SK-N-SH (cell line): ENCODE measurements at regions not wholly inside any gene's neighbourhood (a gene's known extent, or its start where the extent isn't known, plus 50 kb on each side); places are given as distances from the start of the nearest gene placed in this dataset.

Source experiments
- CTCF ChIA-PET: fragments of 300-600, 350-600 bp; formaldehyde crosslinking; extraction: SDS; loops from one replicate; lab custom pipeline; 2021; lab: Yijun Ruan, JAX
- POLR2A ChIA-PET: fragments of 350-600 bp; sonication (Branson Sonifier 250); formaldehyde crosslinking; extraction: SDS; loops from one replicate; lab custom pipeline; 2020; ENCODE audit warnings: antibody characterized with exemption, inconsistent platforms; lab: Yijun Ruan, JAX
- DNase-seq: peaks from one replicate; pipeline ENCODE4 v3.0.0; 2012
- H2AFZ ChIP-seq: fragments of 200-600 bp; sonication (generic); 2 replicates; pipeline ENCODE4 v1.8.1; 2016; ENCODE audit warnings: antibody characterized with exemption, mild to moderate bottlenecking, low read depth
- H3F3A ChIP-seq: fragments of 200-600 bp; sonication (generic); replicated peaks from 2 replicates; pipeline ENCODE3; 2016; ENCODE audit warnings: antibody characterized with exemption, mild to moderate bottlenecking; ENCODE audit not compliant: insufficient read depth
- H3K27ac ChIP-seq, 2 experiments: fragments of 200-500 bp in 1 of 2; fragments of 200-600 bp in 1 of 2; sonication (Bioruptor generic) in 1 of 2; sonication (generic), shearing (Covaris generic) in 1 of 2; 2 replicates each; pipeline versions ENCODE4 v1.5.1 to v1.6.1; 2014 to 2016; ENCODE audit warnings: low read depth in 2 of 2, inconsistent platforms in 1 of 2, low read length in 1 of 2, mild to moderate bottlenecking in 1 of 2, mixed read lengths in 1 of 2
- H3K27me3 ChIP-seq: fragments of 200-600 bp; sonication (generic), shearing (Covaris generic); 2 replicates; pipeline ENCODE4 v1.6.1; 2016; ENCODE audit warnings: mixed run types; ENCODE audit not compliant: insufficient read depth
- H3K36me3 ChIP-seq, 2 experiments: fragments of 200-500 bp in 1 of 2; fragments of 200-600 bp in 1 of 2; sonication (Bioruptor generic) in 1 of 2; sonication (generic) in 1 of 2; replicated peaks in 1 of 2; 2 replicates each; pipeline versions ENCODE3 to v1.5.1; 2014 to 2016; ENCODE audit warnings: low read length in 1 of 2, mild to moderate bottlenecking in 1 of 2; ENCODE audit not compliant: insufficient read depth in 2 of 2, control insufficient read depth in 1 of 2
- H3K4me1 ChIP-seq, 2 experiments: fragments of 200-500 bp in 1 of 2; fragments of 200-600 bp in 1 of 2; sonication (Bioruptor generic) in 1 of 2; sonication (generic), shearing (Covaris generic) in 1 of 2; 2 replicates each; pipeline versions ENCODE4 v1.5.1 to v1.6.1; 2014 to 2016; ENCODE audit warnings: low read depth in 1 of 2, low read length in 1 of 2, mixed run types in 1 of 2; ENCODE audit not compliant: insufficient read depth in 2 of 2, control insufficient read depth in 1 of 2
- H3K4me2 ChIP-seq: fragments of 200-600 bp; sonication (generic), shearing (Covaris generic); 2 replicates; pipeline ENCODE4 v1.6.1; 2017; ENCODE audit warnings: mixed run types
- H3K4me3 ChIP-seq, 2 experiments: fragments of 200-500 bp in 1 of 2; fragments of 200-600 bp in 1 of 2; sonication (Bioruptor generic) in 1 of 2; sonication (generic), shearing (Covaris generic) in 1 of 2; 2 replicates each; pipeline versions ENCODE4 v1.5.1 to v1.8.1; 2014 to 2016; ENCODE audit warnings: low read depth in 2 of 2, inconsistent platforms in 1 of 2, low read length in 1 of 2, mild to moderate bottlenecking in 1 of 2, mixed read lengths in 1 of 2, moderate library complexity in 1 of 2
- H3K79me2 ChIP-seq: fragments of 200-600 bp; sonication (generic); 2 replicates; pipeline ENCODE4 v1.8.1; 2017; ENCODE audit warnings: mild to moderate bottlenecking; ENCODE audit not compliant: insufficient read depth
- H3K9ac ChIP-seq: fragments of 200-600 bp; sonication (generic); 2 replicates; pipeline ENCODE4 v1.6.1; 2017; ENCODE audit warnings: mixed run types
- H3K9me2 ChIP-seq: fragments of 200-600 bp; sonication (generic); 2 replicates; pipeline ENCODE4 v1.6.1; 2017; ENCODE audit warnings: mixed run types
- H3K9me3 ChIP-seq: fragments of 200-600 bp; sonication (generic); 2 replicates; pipeline ENCODE4 v1.6.1; 2017; ENCODE audit warnings: mixed run types, mild to moderate bottlenecking, moderate library complexity
- H4K20me1 ChIP-seq: fragments of 200-600 bp; sonication (generic); 2 replicates; pipeline ENCODE4 v1.6.1; 2017; ENCODE audit warnings: mild to moderate bottlenecking, mixed run types; ENCODE audit not compliant: insufficient read depth
- CHD2 ChIP-seq: fragments of 150-350 bp; IDR thresholded peaks from 2 replicates; pipeline ENCODE4 v1.6.1; 2018; ENCODE audit warnings: low read length; ENCODE audit not compliant: partially characterized antibody
- EP300 ChIP-seq, 2 experiments: IDR thresholded peaks; 2 replicates each; pipeline versions ENCODE4 v1.4.0 to v1.6.1; 2012; ENCODE audit warnings: borderline replicate concordance in 1 of 2, low read depth in 1 of 2, low read length in 1 of 2
- FOXJ3 ChIP-seq: sonication (generic); formaldehyde crosslinking; IDR thresholded peaks from 2 replicates; pipeline ENCODE4 v1.5.1; 2020; ENCODE audit warnings: mild to moderate bottlenecking, missing genetic modification reagents
- GABPA ChIP-seq: IDR thresholded peaks from 2 replicates; pipeline ENCODE4 v1.4.0; 2012; ENCODE audit warnings: low read depth, mild to moderate bottlenecking
- GATA2 ChIP-seq: sonication (generic); formaldehyde crosslinking; IDR thresholded peaks from 2 replicates; pipeline ENCODE4 v1.5.0; 2020; ENCODE audit warnings: mild to moderate bottlenecking, missing genetic modification reagents
- JUND ChIP-seq: IDR thresholded peaks from 2 replicates; pipeline ENCODE4 v1.4.0; 2012
- POLR2AphosphoS5 ChIP-seq: IDR thresholded peaks from 2 replicates; pipeline ENCODE4 v1.6.1; 2012; ENCODE audit warnings: low read depth, low read length
- REST ChIP-seq: IDR thresholded peaks from 2 replicates; pipeline ENCODE4 v1.6.1; 2012; ENCODE audit warnings: mild to moderate bottlenecking, low read depth, low read length, moderate library complexity
- TEAD4 ChIP-seq: IDR thresholded peaks from 2 replicates; pipeline ENCODE4 v1.4.0; 2012; ENCODE audit warnings: mild to moderate bottlenecking, borderline replicate concordance; ENCODE audit not compliant: insufficient read depth
- WGBS: methylation state at CpG from one replicate; pipeline ENCODE4 v1.1.6; 2017; ENCODE audit warnings: low lambda C conversion rate; 5-methylcytosine and 5-hydroxymethylcytosine counted together
- TF ChIP-seq, protein P1 (sequence below): IDR thresholded peaks from 2 replicates; pipeline ENCODE4 v1.4.0; 2012; ENCODE audit warnings: low read depth, borderline replicate concordance
- TF ChIP-seq, protein P2 (sequence below): IDR thresholded peaks from 2 replicates; pipeline ENCODE4; 2012
- TF ChIP-seq, protein P3 (sequence below): fragments of 150-350 bp; IDR thresholded peaks from 2 replicates; pipeline ENCODE4 v1.6.1; 2017; ENCODE audit warnings: antibody characterized with exemption, low read length, low read depth, borderline replicate concordance

DNA sequence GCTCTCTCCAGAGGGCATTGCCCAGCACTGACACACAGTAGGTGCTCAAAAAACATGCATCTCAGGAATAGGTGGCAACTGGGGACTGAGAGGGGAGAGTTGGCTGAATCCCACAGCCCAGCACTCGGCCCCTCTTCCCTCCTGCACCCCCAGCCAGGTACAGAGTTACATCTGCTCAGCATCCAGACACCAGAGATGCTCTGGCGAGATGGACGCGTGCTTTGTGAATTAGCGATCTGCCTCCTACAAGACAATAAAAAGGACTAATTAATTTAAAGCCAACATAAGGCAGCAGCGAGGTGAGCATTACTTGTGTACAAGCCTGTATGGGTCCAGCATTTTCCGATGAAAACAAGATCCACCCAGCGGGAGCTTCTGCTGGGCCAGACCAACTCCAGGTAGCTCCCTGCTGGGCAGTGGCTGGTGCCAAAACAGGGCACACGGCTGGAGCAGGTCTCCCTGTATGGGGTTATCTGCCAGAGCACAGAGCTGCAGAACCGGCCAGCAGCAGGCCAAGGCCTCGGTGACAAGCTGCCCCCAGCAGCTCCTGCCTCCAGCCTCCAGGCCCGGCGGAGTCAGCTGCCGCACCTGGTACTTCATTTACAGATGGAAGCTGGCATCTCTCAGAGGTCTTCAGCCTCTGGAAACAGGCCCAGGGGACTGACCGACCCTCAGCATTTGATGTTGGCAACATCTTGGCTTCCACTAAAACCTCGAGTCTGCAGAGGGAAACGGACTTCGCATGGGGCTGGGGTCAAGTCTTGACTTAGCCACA is 219.7 kb upstream of the SDK2 start:
- ChIA-PET POLR2A (no interaction called here), CTCF (interaction anchor here (0.8 to 2.0 kb wide), 7 partner anchors 10 to 217 kb away, joined by 3 to 5 read pairs (median 3); no protein-coding TSS in a partner anchor)
- TF ChIP-seq GABPA (no peak), GATA2 (CRISPR knock-in tag) (peak; percentile 53)
- Histone ChIP-seq H3K9me2 (no peaks in the 10 kb centered on the region), H4K20me1 (no peaks in the 10 kb centered on the region), H3K9ac (no peak overlapping the region), H3K4me1 (peaks cover 0 to 14% of the 10 kb centered on the region in 2 experiments; a peak in 1 of 4 replicates), H3K4me3 (no peak overlapping the region), H3K27me3 (no peaks in the 10 kb centered on the region), H3K9me3 (no peaks in the 10 kb centered on the region; the same call in 1 of the 2 replicates), H3K4me2 (no peak overlapping the region), H3K36me3 (no peaks in the 10 kb centered on the region), H3K79me2 (no peaks in the 10 kb centered on the region), H3K27ac (peak overlapping the region in 1 of 2 experiments; percentile 53; a peak in 2 of 4 replicates), H2AFZ (no peak overlapping the region), H3F3A (no peaks in the 10 kb centered on the region)
- DNase-seq, result peak; percentile 57
- 55% methylated on average over 15 of the region's 18 CpGs for WGBS

GRCh38 chr17:73865831-73866230 is 221.6 kb upstream of the SDK2 start:
- no peaks in the 10 kb centered on the region for H4K20me1 ChIP-seq
- no peak overlapping the region for H2AFZ ChIP-seq
- no peak for TF ChIP-seq TEAD4
- TF ChIP-seq, protein P1, sequence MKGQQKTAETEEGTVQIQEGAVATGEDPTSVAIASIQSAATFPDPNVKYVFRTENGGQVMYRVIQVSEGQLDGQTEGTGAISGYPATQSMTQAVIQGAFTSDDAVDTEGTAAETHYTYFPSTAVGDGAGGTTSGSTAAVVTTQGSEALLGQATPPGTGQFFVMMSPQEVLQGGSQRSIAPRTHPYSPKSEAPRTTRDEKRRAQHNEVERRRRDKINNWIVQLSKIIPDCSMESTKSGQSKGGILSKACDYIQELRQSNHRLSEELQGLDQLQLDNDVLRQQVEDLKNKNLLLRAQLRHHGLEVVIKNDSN, result no peak
- ChIA-PET POLR2A (no interaction called here), CTCF (interaction anchor here (1.4 kb wide), 1 partner anchor 9 kb away, joined by 3 read pairs; no protein-coding TSS in a partner anchor)
- H3K36me3 ChIP-seq, result no peaks in the 10 kb centered on the region
- no peaks in the 10 kb centered on the region for H3K27me3 ChIP-seq
- H3K9me2 ChIP-seq, result no peaks in the 10 kb centered on the region
- H3K9ac ChIP-seq, result no peak overlapping the region
- H3K79me2 ChIP-seq, result no peaks in the 10 kb centered on the region
- WGBS, result 43% methylated on average over 12 of the region's 12 CpGs
- no peak for DNase-seq
- no peaks in the 10 kb centered on the region for H3F3A ChIP-seq
- H3K4me1 ChIP-seq, result peaks cover 0 to 14% of the 10 kb centered on the region in 2 experiments; a peak in 1 of 4 replicates
- H3K4me2 ChIP-seq, result no peak overlapping the region
- H3K27ac ChIP-seq, result no peak overlapping the region
- H3K9me3 ChIP-seq, result no peaks in the 10 kb centered on the region
- H3K4me3 ChIP-seq, result no peak overlapping the region

- H3K9me2 ChIP-seq, result no peaks in the 10 kb centered on the region
- DNase-seq, result no peak
- H3K4me2 ChIP-seq, result no peak overlapping the region
- H3K36me3 ChIP-seq, result no peaks in the 10 kb centered on the region
- H3K9me3 ChIP-seq, result no peaks in the 10 kb centered on the region
- H2AFZ ChIP-seq, result no peak overlapping the region
- no peak overlapping the region for H3K4me3 ChIP-seq
- H3F3A ChIP-seq, result no peaks in the 10 kb centered on the region
- H3K27ac ChIP-seq, result no peak overlapping the region
- CTCF ChIA-PET, result interaction anchor here (1.4 kb wide), 1 partner anchor 10 kb away, joined by 3 read pairs; no protein-coding TSS in a partner anchor
- 38% methylated on average over 11 of the region's 12 CpGs for WGBS
- H3K4me1 ChIP-seq, result peaks cover 0 to 14% of the 10 kb centered on the region in 2 experiments; a peak in 1 of 4 replicates
- no peaks in the 10 kb centered on the region for H4K20me1 ChIP-seq
- no peak overlapping the region for H3K9ac ChIP-seq
- H3K27me3 ChIP-seq, result no peaks in the 10 kb centered on the region
- H3K79me2 ChIP-seq, result no peaks in the 10 kb centered on the region
- POLR2A ChIA-PET, result no interaction called here
- TF ChIP-seq REST (no peak), JUND (no peak), FOXJ3 (CRISPR knock-in tag) (no peak), CHD2 (no peak), EP300 (IDR thresholded peaks at IDR 0.05; ENCODE audit: borderline replicate concordance in 1 of 2, low read depth in 1 of 2, low read length in 1 of 2) (no peak), POLR2AphosphoS5 (no peak), GATA2 (CRISPR knock-in tag) (no peak), GABPA (no peak)
- TF ChIP-seq, protein P1, result no peak
- TF ChIP-seq, protein P2, sequence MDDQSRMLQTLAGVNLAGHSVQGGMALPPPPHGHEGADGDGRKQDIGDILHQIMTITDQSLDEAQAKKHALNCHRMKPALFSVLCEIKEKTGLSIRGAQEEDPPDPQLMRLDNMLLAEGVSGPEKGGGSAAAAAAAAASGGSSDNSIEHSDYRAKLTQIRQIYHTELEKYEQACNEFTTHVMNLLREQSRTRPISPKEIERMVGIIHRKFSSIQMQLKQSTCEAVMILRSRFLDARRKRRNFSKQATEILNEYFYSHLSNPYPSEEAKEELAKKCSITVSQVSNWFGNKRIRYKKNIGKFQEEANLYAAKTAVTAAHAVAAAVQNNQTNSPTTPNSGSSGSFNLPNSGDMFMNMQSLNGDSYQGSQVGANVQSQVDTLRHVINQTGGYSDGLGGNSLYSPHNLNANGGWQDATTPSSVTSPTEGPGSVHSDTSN, result no peak
- TF ChIP-seq, protein P3, sequence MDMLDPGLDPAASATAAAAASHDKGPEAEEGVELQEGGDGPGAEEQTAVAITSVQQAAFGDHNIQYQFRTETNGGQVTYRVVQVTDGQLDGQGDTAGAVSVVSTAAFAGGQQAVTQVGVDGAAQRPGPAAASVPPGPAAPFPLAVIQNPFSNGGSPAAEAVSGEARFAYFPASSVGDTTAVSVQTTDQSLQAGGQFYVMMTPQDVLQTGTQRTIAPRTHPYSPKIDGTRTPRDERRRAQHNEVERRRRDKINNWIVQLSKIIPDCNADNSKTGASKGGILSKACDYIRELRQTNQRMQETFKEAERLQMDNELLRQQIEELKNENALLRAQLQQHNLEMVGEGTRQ, result no peak
Observed at GRCh38 chr17:73867056-73867455, 222.8 kb upstream of the SDK2 start.
